ENCODE measurements at regions not wholly inside any gene's neighbourhood (a gene's known extent, or its start where the extent isn't known, plus 50 kb on each side); places are given as distances from the start of the nearest gene placed in this dataset.

DNA sequence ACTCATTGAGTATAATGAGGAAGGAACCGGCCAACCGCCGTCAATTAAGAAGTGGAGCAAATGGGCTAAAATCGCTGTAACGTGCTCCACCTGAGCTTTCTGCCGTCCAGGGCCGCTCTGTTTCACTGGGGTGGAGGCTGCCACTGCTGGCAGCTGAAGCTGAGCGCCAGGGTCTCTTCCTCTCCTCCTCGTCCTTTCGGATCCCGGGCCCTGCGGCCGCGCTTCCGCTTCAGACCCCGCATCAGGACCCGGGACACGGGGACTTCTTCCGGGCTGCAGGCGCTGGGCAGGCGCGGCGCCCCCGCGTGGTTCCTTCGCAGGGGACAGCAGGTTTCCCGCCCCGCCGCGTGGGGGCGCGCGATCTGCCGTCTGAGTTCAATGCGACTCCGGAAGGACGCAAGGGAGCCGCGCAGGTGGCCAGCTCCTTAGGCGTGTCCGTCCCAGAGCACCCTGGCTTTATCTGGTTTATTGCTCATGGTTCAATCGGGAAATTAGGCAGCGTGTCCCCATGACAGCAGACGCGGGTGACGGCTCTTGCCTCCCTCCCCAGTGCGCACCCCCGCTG, 519.8 kb downstream of the TRIML1 start:
- Histone ChIP-seq H4K8ac (ENCODE audit: low read depth in 2 of 2, low read length in 2 of 2) (no peak overlapping the region), H3K4me2 (ENCODE audit: low read depth, low read length) (no peak overlapping the region), H2BK20ac (ENCODE audit: low read depth, low read length) (no peak overlapping the region), H2AK5ac (ENCODE audit: low read depth, low read length) (no peak overlapping the region), H3K9me1 (ENCODE audit: insufficient read depth, low read length) (no peaks in the 10 kb centered on the region), H3K14ac (replicated peaks; ENCODE audit: low read depth, low read length) (no peak overlapping the region), H3K27ac (ENCODE audit: insufficient read depth, low read length) (no peak overlapping the region), H4K91ac (ENCODE audit: insufficient read depth, low read depth, low read length) (no peak overlapping the region), H4K20me1 (ENCODE audit: insufficient read depth, low read length) (no peaks in the 10 kb centered on the region), H3K36me3 (ENCODE audit: control insufficient read depth, insufficient read depth, low read length) (no peaks in the 10 kb centered on the region), H4K5ac (ENCODE audit: low read depth, low read length) (no peak overlapping the region), H3K79me1 (ENCODE audit: low read depth in 1 of 2, low read length in 2 of 2) (no peaks in the 10 kb centered on the region), H3K4me3 (ENCODE audit: insufficient read depth, low read depth, low read length) (no peak overlapping the region), H2AFZ (replicated peaks; ENCODE audit: low read length, poor library complexity) (no peak overlapping the region), H3K18ac (ENCODE audit: low read depth, low read length) (no peak overlapping the region), H3K4me1 (ENCODE audit: control insufficient read depth, insufficient read depth, low read length) (no peaks in the 10 kb centered on the region), H2AK9ac (replicated peaks; ENCODE audit: low read depth, low read length, poor library complexity) (no peak overlapping the region), H3K23ac (ENCODE audit: low read depth, low read length) (no peak overlapping the region), H3K27me3 (ENCODE audit: control insufficient read depth, insufficient read depth, low read length) (no peaks in the 10 kb centered on the region), H3K9me3 (ENCODE audit: control insufficient read depth, insufficient read depth, low read length) (no peaks in the 10 kb centered on the region; the same call in 1 of the 2 replicates), H3K56ac (ENCODE audit: extremely low read depth, insufficient read depth, low read length) (no peak overlapping the region), H2BK5ac (ENCODE audit: low read depth, low read length, poor library complexity, severe bottlenecking) (no peak overlapping the region), H2BK15ac (ENCODE audit: low read depth, low read length) (no peak overlapping the region), H3K4ac (ENCODE audit: low read depth, low read length) (no peak overlapping the region), H3K9ac (ENCODE audit: low read depth, low read length) (no peak overlapping the region), H2BK120ac (ENCODE audit: low read depth, low read length) (no peak overlapping the region)
- DNase-seq (no peak), ATAC-seq (ENCODE audit: low read depth) (no peak)
- WGBS, 2 experiments (ENCODE audit: extremely low coverage in 2 of 2, insufficient read length in 1 of 2), result 96% methylated on average over 9 of the region's 48 CpGs; no CpG with 5 or more reads in 1 of the 2 experiments
- TF ChIP-seq CHD1 (IDR thresholded peaks at IDR 0.05; ENCODE audit: low read depth, low read length), result no peak
- TF ChIP-seq POLR2A (IDR thresholded peaks at IDR 0.05; ENCODE audit: low read depth, low read length), result no peak
- TF ChIP-seq NFE2L2 (IDR thresholded peaks at IDR 0.05; ENCODE audit: low read depth, low read length), result no peak
- in situ Hi-C loops (cut with MboI; ENCODE audit: low sequenced_read_pairs), result no loop called here
- intact Hi-C loops (cut with micrococcal nuclease), result no loop called here
- CTCF ChIA-PET, result interaction anchor here (1.6 kb wide), 1 partner anchor 10 kb away, joined by 4 read pairs; no protein-coding TSS in a partner anchor
- dilution Hi-C loops (cut with HindIII; ENCODE audit: low sequenced_read_pairs, unreplicated experiment), result no loop called here
- BruUV-seq (replicated peaks), result no TSS peak
- POLR2A ChIA-PET (ENCODE audit: unreplicated experiment), result no interaction called here

All from IMR-90 (cell line).